PFSK-1 (cell line): ENCODE measurements at regions not wholly inside any gene's neighbourhood (a gene's known extent, or its start where the extent isn't known, plus 50 kb on each side); places are given as distances from the start of the nearest gene placed in this dataset.

Experiments
- FOXP2 ChIP-seq: optimal IDR thresholded peaks from 2 replicates; pipeline ENCODE3; 2011; ENCODE audit warnings: borderline replicate concordance, control low read depth, inconsistent platforms; ENCODE audit not compliant: insufficient read depth; ENCODE audit errors: extremely low read length, extremely low read depth
- POLR2AphosphoS5 ChIP-seq: IDR thresholded peaks from 2 replicates; pipeline ENCODE4 v1.6.1; 2012; ENCODE audit warnings: low read depth, mild to moderate bottlenecking, control low read depth, low read length, moderate library complexity
- SIN3A ChIP-seq: IDR thresholded peaks from 2 replicates; pipeline ENCODE4 v1.6.1; 2012; ENCODE audit warnings: mild to moderate bottlenecking, low read length, moderate library complexity, borderline replicate concordance; ENCODE audit not compliant: insufficient read depth
- TAF1 ChIP-seq: IDR thresholded peaks from 2 replicates; pipeline ENCODE4 v1.6.1; 2012; ENCODE audit warnings: low read length, control low read depth, borderline replicate concordance; ENCODE audit not compliant: insufficient read depth
- TF ChIP-seq, protein P1 (sequence below), 2 experiments: IDR thresholded peaks; 2 replicates each; pipeline versions ENCODE4 v1.6.1 to v1.8.0; 2011 to 2012; ENCODE audit warnings: low read depth in 2 of 2, low read length in 2 of 2, control low read depth in 1 of 2, inconsistent platforms in 1 of 2, mild to moderate bottlenecking in 1 of 2, moderate library complexity in 1 of 2; ENCODE audit not compliant: insufficient read depth in 1 of 2

GRCh38 chr6:91940801-91941200, 1353.9 kb upstream of the MAP3K7 start:
- no peak for TF ChIP-seq POLR2AphosphoS5
- TF ChIP-seq, protein P1, sequence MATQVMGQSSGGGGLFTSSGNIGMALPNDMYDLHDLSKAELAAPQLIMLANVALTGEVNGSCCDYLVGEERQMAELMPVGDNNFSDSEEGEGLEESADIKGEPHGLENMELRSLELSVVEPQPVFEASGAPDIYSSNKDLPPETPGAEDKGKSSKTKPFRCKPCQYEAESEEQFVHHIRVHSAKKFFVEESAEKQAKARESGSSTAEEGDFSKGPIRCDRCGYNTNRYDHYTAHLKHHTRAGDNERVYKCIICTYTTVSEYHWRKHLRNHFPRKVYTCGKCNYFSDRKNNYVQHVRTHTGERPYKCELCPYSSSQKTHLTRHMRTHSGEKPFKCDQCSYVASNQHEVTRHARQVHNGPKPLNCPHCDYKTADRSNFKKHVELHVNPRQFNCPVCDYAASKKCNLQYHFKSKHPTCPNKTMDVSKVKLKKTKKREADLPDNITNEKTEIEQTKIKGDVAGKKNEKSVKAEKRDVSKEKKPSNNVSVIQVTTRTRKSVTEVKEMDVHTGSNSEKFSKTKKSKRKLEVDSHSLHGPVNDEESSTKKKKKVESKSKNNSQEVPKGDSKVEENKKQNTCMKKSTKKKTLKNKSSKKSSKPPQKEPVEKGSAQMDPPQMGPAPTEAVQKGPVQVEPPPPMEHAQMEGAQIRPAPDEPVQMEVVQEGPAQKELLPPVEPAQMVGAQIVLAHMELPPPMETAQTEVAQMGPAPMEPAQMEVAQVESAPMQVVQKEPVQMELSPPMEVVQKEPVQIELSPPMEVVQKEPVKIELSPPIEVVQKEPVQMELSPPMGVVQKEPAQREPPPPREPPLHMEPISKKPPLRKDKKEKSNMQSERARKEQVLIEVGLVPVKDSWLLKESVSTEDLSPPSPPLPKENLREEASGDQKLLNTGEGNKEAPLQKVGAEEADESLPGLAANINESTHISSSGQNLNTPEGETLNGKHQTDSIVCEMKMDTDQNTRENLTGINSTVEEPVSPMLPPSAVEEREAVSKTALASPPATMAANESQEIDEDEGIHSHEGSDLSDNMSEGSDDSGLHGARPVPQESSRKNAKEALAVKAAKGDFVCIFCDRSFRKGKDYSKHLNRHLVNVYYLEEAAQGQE (IDR thresholded peaks at IDR 0.05; ENCODE audit: insufficient read depth in 1 of 2, low read depth in 2 of 2, low read length in 2 of 2), result no peak
- no peak for TF ChIP-seq TAF1
- no peak for TF ChIP-seq SIN3A
- TF ChIP-seq FOXP2, result no peak
